22Rv1 (cell line): ENCODE measurements at regions not wholly inside any gene's neighbourhood (a gene's known extent, or its start where the extent isn't known, plus 50 kb on each side); places are given as distances from the start of the nearest gene placed in this dataset.

Experiments used
- ZFX ChIP-seq: fragments of 450-650 bp; IDR thresholded peaks from 2 replicates; pipeline ENCODE4 v1.6.1; 2017; ENCODE audit warnings: antibody characterized with exemption, borderline replicate concordance
- TF ChIP-seq, protein P1 (sequence below): fragments of 450-650 bp; IDR thresholded peaks from 2 replicates; pipeline ENCODE4 v1.5.1; 2017; ENCODE audit warnings: mild to moderate bottlenecking

DNA sequence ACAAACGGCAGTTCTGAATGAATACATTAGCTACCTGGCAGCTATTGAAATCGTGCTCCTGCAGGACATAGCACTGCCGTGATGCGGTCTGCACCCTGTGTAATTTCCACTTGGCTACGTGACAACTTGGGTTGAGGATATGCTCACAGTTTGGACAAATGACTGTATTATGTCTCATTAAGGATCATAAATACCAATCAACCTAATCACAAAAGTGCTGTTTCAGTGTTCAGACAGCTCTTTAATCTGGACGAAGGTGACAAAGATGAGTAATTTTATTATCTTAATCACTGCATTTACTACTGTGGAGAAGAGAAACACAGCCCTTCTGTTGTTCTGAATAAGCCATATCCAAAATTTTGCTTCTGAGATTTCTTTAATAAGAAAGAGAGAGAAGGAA is 210.8 kb upstream of the PFKP start:
- TF ChIP-seq, protein P1, sequence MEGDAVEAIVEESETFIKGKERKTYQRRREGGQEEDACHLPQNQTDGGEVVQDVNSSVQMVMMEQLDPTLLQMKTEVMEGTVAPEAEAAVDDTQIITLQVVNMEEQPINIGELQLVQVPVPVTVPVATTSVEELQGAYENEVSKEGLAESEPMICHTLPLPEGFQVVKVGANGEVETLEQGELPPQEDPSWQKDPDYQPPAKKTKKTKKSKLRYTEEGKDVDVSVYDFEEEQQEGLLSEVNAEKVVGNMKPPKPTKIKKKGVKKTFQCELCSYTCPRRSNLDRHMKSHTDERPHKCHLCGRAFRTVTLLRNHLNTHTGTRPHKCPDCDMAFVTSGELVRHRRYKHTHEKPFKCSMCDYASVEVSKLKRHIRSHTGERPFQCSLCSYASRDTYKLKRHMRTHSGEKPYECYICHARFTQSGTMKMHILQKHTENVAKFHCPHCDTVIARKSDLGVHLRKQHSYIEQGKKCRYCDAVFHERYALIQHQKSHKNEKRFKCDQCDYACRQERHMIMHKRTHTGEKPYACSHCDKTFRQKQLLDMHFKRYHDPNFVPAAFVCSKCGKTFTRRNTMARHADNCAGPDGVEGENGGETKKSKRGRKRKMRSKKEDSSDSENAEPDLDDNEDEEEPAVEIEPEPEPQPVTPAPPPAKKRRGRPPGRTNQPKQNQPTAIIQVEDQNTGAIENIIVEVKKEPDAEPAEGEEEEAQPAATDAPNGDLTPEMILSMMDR, result no peak
- TF ChIP-seq ZFX, result no peak
